CD4-positive, alpha-beta T cell (primary cell): ENCODE measurements at regions not wholly inside any gene's neighbourhood (a gene's known extent, or its start where the extent isn't known, plus 50 kb on each side); places are given as distances from the start of the nearest gene placed in this dataset.

Experiments
- ATAC-seq: fragments of 200-7000 bp; cut with Tn5 transposase; one replicate; pipeline ENCODE4 v1.10.0; 2022; ENCODE audit warnings: mild to moderate bottlenecking; ENCODE audit not compliant: poor library complexity
- CTCF ChIA-PET: fragments of 350-600 bp; sonication (Branson Sonifier 250); formaldehyde crosslinking; loops from one replicate; lab custom pipeline; 2021; ENCODE audit warnings: antibody characterized with exemption, inconsistent platforms; lab: Charles Lee
- POLR2A ChIA-PET: fragments of 350-600 bp; sonication (Branson Sonifier 250); formaldehyde crosslinking; loops from one replicate; lab custom pipeline; 2021; ENCODE audit warnings: antibody characterized with exemption, inconsistent platforms; lab: Charles Lee
- DNase-seq, 14 experiments: peaks; one replicate each; pipeline ENCODE4 v3.0.0-alpha.2; 2013 to 2020; ENCODE audit warnings: mixed read lengths in 2 of 14
- H3K27ac ChIP-seq, 2 donors: one replicate each; pipeline versions ENCODE4 v1.5.1 to v1.7.0; 2013; ENCODE audit warnings: low read length in 2 of 2, low read depth in 1 of 2, mild to moderate bottlenecking in 1 of 2
- H3K27me3 ChIP-seq, 2 experiments: 1 replicate in 1 of 2; 2 replicates in 1 of 2; pipeline versions ENCODE4 v1.6.1 to v1.7.0; 2013; ENCODE audit warnings: low read length in 2 of 2, control low read depth in 1 of 2, mild to moderate bottlenecking in 1 of 2, moderate library complexity in 1 of 2; ENCODE audit not compliant: insufficient read depth in 2 of 2, control insufficient read depth in 1 of 2
- H3K36me3 ChIP-seq: one replicate; pipeline ENCODE4 v1.6.1; 2013; ENCODE audit warnings: low read length, control low read depth; ENCODE audit not compliant: insufficient read depth
- H3K4me1 ChIP-seq: one replicate; pipeline ENCODE4 v1.6.1; 2013; ENCODE audit warnings: low read length, control low read depth; ENCODE audit not compliant: insufficient read depth
- H3K4me3 ChIP-seq: one replicate; pipeline ENCODE4 v1.5.1; 2013; ENCODE audit warnings: mild to moderate bottlenecking, low read length, moderate library complexity
- H3K9me3 ChIP-seq, 2 experiments: 1 replicate in 1 of 2; 2 replicates in 1 of 2; pipeline versions ENCODE4 v1.6.1 to v1.7.0; 2013; ENCODE audit warnings: low read length in 2 of 2, mild to moderate bottlenecking in 2 of 2, control low read depth in 1 of 2, moderate library complexity in 1 of 2; ENCODE audit not compliant: control insufficient read depth in 1 of 2, insufficient read depth in 1 of 2
- H3K27ac Mint-ChIP-seq: one replicate; pipeline ENCODE4 v1.8.0; 2020; ENCODE audit warnings: mixed read lengths
- H3K27me3 Mint-ChIP-seq: one replicate; pipeline ENCODE4 v1.8.0; 2021; ENCODE audit warnings: mixed read lengths
- H3K36me3 Mint-ChIP-seq: one replicate; pipeline ENCODE4 v1.8.0; 2021; ENCODE audit warnings: low read depth, mixed read lengths
- H3K4me1 Mint-ChIP-seq: one replicate; pipeline ENCODE4 v1.8.0; 2021; ENCODE audit warnings: low read depth, mixed read lengths
- H3K4me3 Mint-ChIP-seq: one replicate; pipeline ENCODE4 v1.8.0; 2020; ENCODE audit warnings: mild to moderate bottlenecking, mixed read lengths
- H3K9me3 Mint-ChIP-seq: one replicate; pipeline ENCODE4 v1.8.0; 2020; ENCODE audit warnings: mixed read lengths
- intact Hi-C, 2 experiments: fragments of 100-400 bp; cut with DNase I in 1 of 2; cut with micrococcal nuclease in 1 of 2; formaldehyde crosslinking; loops; one replicate each; pipeline versions ENCODE4 v1.15.1 to v1.9.0; 2023 to 2025; cut with DNase I, micrococcal nuclease
- TF ChIP-seq, protein P1 (sequence below): fragments of 200-600 bp; IDR thresholded peaks from one replicate; pipeline ENCODE4 v1.8.0; 2022; ENCODE audit warnings: antibody characterized with exemption, mild to moderate bottlenecking

DNA sequence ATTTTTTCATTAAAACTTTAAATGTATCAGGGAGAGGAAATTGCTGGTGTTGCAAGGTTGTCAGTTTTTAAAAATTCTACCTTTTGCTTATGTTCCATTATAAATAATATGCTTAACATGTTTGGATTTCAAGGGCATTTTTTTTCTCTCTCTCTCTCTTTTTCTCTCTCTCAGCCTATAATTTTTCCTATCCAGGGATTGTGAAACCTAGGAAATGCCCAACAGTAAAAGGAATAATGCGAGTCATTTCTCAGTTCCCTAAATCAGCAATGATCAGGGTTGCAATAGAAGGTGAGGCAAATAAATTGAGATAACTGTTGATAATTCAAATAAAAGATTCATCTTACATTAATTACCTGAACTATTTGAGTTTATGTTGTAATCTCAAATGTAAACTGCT lies 53.2 kb upstream of the IFNGR1 start:
- ATAC-seq (no peak), DNase-seq (peak in 2 of 14 experiments; percentile 34 to 41)
- H3K27me3 ChIP-seq: no peaks in the 10 kb centered on the region
- H3K27ac ChIP-seq: no peak overlapping the region
- Mint-ChIP-seq H3K27me3 (peaks cover 14% of the 10 kb centered on the region), H3K36me3 (no peaks in the 10 kb centered on the region), H3K27ac (no peak overlapping the region), H3K9me3 (no peaks in the 10 kb centered on the region), H3K4me3 (no peak overlapping the region), H3K4me1 (peaks cover 4% of the 10 kb centered on the region)
- POLR2A ChIA-PET: interaction anchor here (1.1 to 1.4 kb wide), 2 partner anchors 143 to 178 kb away, joined by 3 to 4 read pairs; no protein-coding TSS in a partner anchor
- H3K36me3 ChIP-seq: no peaks in the 10 kb centered on the region
- intact Hi-C loops: loop anchor here in 1 of 2 experiments (2.0 kb wide), 1 partner anchor 144 kb away; no protein-coding TSS in a partner anchor
- TF ChIP-seq, protein P1, sequence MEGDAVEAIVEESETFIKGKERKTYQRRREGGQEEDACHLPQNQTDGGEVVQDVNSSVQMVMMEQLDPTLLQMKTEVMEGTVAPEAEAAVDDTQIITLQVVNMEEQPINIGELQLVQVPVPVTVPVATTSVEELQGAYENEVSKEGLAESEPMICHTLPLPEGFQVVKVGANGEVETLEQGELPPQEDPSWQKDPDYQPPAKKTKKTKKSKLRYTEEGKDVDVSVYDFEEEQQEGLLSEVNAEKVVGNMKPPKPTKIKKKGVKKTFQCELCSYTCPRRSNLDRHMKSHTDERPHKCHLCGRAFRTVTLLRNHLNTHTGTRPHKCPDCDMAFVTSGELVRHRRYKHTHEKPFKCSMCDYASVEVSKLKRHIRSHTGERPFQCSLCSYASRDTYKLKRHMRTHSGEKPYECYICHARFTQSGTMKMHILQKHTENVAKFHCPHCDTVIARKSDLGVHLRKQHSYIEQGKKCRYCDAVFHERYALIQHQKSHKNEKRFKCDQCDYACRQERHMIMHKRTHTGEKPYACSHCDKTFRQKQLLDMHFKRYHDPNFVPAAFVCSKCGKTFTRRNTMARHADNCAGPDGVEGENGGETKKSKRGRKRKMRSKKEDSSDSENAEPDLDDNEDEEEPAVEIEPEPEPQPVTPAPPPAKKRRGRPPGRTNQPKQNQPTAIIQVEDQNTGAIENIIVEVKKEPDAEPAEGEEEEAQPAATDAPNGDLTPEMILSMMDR: no peak
- CTCF ChIA-PET: interaction anchor here (1.1 kb wide), 2 partner anchors 42 to 732 kb away, joined by 3 to 4 read pairs; no protein-coding TSS in a partner anchor
- no peak overlapping the region for H3K4me3 ChIP-seq
- H3K9me3 ChIP-seq: no peaks in the 10 kb centered on the region
- H3K4me1 ChIP-seq: no peaks in the 10 kb centered on the region

DNA sequence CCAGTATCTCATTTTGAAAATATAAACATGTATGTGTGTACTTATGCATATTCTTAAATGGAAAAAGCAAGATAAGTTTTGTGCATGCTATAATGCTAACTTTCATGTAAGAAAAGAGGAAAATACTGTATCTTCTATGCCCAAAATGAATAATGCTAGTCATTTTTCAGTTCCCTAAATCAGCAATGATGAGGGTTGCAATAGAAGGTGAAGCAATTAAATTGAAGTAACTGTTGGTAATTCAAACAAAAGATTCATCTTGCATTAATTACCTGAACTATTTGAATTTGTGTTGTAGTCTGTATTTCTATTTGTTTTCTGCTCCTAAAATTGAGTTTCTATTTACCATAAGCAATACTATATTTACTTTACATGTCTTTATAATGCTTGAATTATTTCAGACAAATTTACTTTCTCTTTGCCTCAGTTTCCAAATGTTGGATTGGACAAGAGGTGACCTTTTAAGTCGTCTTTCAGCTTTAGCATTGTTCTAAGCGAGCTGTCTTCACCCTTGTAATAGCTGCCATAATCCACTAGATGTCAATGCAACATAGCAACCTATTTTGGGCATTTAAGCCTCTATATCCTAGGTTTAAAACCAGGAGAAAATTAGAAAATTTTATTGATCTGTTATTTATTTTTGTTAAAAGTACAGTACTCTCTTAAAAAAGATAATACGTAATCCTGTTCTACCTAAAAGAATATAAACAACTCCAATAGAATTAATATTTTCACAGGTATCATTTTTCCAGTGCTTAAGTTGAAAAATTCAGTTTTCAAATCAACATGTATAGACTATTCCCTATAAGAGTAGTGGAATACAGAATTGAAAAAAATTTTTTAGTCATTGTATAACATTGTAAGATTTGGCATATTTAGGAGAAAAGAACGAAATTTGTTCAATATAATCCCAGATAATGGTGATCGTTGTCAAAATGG lies 52.3 kb upstream of the IFNGR1 start:
- Histone ChIP-seq H3K4me1 (no peaks in the 10 kb centered on the region), H3K9me3 (no peaks in the 10 kb centered on the region), H3K27ac (no peak overlapping the region), H3K27me3 (no peaks in the 10 kb centered on the region), H3K4me3 (no peak overlapping the region), H3K36me3 (no peaks in the 10 kb centered on the region)
- H3K36me3 Mint-ChIP-seq: no peaks in the 10 kb centered on the region
- ATAC-seq: peak; percentile 66
- peaks cover 8% of the 10 kb centered on the region for H3K27me3 Mint-ChIP-seq
- peak in 3 of 14 experiments; percentile 58 to 64 (median 62) for DNase-seq
- TF ChIP-seq, protein P1: peak; percentile 90
- CTCF ChIA-PET: interaction anchor here (1.1 to 1.9 kb wide), 3 partner anchors 43 to 733 kb away, joined by 3 to 9 read pairs (median 4); no protein-coding TSS in a partner anchor
- H3K4me1 Mint-ChIP-seq: peaks cover 4% of the 10 kb centered on the region
- no peak overlapping the region for H3K4me3 Mint-ChIP-seq
- no peaks in the 10 kb centered on the region for H3K9me3 Mint-ChIP-seq
- H3K27ac Mint-ChIP-seq: no peak overlapping the region
- POLR2A ChIA-PET: interaction anchor here (0.5 to 1.4 kb wide), 3 partner anchors 144 to 246 kb away, joined by 3 to 4 read pairs (median 3); no protein-coding TSS in a partner anchor
- intact Hi-C loops: loop anchor here (1.0 to 2.0 kb wide), 6 partner anchors 43 to 731 kb away; no protein-coding TSS in a partner anchor

DNA sequence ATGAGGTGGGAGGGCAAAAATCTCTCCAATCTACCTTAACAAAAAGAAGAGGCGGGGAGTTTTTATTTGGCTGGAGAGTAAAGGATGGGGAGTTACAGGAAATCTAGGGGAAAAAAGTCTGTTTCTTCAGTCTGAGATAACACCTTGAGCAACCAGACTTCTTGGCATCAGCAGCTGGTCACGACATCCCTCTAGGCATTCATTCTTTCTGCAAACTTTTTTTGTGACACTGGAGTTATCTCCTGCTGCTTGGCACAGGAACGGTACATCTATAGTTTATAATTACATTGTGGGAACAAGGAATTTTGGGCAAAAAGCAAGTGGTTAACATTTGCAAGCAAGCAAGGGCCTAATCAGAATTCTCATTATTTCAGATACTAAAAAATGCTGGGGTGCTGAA lies 50.6 kb upstream of the IFNGR1 start:
- H3K27ac ChIP-seq: no peak overlapping the region
- no peak for DNase-seq
- intact Hi-C loops: loop anchor here (2.0 kb wide), 3 partner anchors 43 to 733 kb away; no protein-coding TSS in a partner anchor

More for the DNA sequence above, 50.6 kb upstream of the IFNGR1 start:
- Mint-ChIP-seq H3K9me3 (no peaks in the 10 kb centered on the region), H3K4me3 (no peak overlapping the region), H3K4me1 (peaks cover 4% of the 10 kb centered on the region), H3K36me3 (no peaks in the 10 kb centered on the region), H3K27ac (no peak overlapping the region), H3K27me3 (peaks cover 8% of the 10 kb centered on the region)
- Histone ChIP-seq H3K4me1 (no peaks in the 10 kb centered on the region), H3K4me3 (no peak overlapping the region), H3K27me3 (no peaks in the 10 kb centered on the region), H3K9me3 (no peaks in the 10 kb centered on the region), H3K36me3 (no peaks in the 10 kb centered on the region)
- ChIA-PET CTCF (interaction anchor here (0.9 kb wide), 1 partner anchor 45 kb away, joined by 3 read pairs; no protein-coding TSS in a partner anchor), POLR2A (no interaction called here)
- ATAC-seq: no peak
- TF ChIP-seq, protein P1: no peak
